GM18870 (cell line): ENCODE measurements at regions not wholly inside any gene's neighbourhood (a gene's known extent, or its start where the extent isn't known, plus 50 kb on each side); places are given as distances from the start of the nearest gene placed in this dataset.

ENCODE experiments used
- ATAC-seq: cut with Tn5 transposase; IDR thresholded peaks from one replicate; pipeline ENCODE4 v1.9.1; 2021; ENCODE audit warnings: moderate library complexity; ENCODE audit not compliant: unreplicated experiment

DNA sequence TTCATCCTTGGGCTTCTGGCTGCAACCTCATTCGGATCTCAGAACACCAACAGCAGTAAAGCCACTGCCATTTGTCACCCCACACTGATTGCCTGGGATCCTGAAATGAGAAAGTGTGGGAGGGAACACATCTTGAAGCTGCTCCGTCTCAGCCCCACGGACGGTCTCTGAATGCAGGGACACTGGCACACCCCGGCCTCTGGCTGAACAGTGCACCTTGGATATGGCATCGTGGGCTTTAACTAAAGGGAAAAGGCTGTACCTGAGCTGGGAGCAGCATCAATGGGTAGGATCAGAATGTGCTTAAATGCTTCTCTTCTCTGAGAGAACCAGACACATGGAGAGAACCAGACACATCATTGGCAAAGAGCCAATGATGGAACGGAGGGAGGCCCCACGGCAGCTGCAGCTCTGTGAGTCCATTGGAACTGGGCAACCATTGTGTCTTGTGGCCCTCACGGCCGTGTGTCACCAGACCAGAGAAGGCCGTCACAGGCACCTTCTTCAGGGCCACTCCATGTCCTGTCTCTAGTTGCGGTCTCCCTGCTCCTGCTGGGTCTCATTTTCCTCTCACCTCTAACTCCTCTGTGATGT lies 193.4 kb upstream of the MYT1L start:
- no peak for ATAC-seq

DNA sequence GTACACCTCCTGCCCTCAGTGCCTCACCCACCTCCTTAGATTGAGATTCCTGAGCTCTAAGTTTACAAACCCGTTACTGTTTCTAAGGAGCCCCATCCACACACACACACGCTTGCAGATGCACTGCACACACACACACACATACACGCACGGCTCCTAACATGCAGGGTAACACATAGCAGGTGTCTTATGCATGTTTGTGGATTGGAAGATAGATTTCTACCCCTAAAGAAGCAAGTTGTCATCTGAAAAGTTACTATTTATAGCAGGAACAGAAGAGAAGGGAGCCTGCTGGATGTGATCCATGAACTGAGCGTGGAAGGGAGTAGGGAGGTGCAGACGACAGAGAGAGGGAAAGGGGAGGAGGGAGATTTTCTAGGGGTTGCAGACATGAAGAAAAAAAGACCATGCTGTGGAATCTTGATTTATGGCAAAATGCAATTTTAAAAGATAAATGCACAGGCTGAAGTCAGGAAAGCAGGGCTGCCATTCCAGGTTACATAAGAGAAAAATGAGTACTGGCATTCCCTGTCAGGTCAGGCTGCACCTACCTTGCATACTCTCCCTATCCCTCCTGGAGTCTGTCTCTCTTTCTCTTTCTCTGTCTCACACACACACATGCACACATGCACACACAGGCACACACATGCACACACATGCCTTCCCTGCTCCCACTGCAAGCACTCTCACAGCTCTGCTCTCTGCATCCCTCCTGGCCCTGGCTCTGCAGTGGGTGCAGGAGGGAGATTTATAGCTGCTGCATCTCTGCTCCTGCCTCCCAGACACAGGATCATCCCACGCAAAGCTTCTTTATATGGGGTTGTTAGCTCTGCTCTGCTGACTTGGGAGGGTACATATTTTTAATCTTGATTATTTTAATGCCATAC lies 192.6 kb upstream of the MYT1L start:
- ATAC-seq: no peak

DNA sequence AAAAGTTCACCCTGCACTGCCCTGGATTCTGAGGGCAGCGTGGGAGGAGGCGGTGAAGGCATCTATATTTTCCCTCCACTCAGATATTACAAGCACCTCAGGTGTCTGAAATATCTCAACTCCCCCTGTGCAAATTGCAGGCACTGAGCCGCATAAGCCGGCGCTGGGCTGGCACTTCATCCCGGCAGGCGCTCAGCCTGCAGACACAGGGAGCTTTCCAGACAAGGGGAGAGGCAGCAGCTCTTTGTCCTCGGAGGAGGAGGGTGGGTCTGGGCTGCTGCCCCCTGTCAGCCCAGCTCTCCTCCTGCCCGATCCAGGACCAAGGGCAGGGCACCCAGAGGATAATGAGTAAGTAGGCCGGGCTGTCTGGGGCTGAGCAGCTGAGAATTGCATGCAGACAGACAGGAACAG lies 189.3 kb upstream of the MYT1L start:
- no peak for ATAC-seq

DNA sequence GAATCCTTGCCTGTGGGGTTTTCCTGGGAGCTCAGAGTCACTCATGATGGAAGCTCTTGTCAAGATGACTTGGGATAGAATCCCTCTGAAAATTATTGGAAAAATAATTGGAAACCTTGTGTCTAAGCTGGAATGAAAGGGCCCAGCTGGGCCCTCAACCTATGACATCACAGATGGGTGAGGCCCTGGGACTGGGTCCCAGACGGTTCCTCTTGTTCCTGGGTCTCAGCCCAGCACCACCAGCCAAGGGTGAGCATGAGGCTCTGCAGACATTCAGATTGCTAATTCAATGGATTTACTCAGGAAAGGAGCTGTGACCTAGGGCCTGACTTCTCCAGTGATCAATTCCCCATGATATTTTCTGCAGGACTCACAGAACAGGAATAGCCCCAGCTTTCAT lies 188.3 kb upstream of the MYT1L start:
- ATAC-seq: no peak

DNA sequence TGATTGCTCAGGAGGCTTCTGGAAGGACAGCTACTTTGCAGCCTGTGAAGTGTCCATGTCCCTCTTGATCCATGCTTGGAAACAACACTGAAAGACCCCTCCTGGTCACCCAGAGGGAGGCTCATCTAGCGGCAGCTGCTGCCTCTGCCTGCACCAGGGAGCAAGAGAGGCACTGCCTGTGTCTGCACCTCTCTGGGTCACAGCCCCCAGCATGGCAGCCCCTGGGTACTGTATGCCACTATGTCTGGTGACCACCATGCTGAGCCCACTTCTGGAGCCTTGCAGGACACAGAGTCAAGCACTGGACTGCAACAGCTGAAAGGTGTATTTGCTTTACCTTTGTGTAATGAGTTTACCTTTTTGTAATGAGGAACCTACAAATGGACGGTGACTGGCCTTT lies 186.3 kb upstream of the MYT1L start:
- no peak for ATAC-seq

DNA sequence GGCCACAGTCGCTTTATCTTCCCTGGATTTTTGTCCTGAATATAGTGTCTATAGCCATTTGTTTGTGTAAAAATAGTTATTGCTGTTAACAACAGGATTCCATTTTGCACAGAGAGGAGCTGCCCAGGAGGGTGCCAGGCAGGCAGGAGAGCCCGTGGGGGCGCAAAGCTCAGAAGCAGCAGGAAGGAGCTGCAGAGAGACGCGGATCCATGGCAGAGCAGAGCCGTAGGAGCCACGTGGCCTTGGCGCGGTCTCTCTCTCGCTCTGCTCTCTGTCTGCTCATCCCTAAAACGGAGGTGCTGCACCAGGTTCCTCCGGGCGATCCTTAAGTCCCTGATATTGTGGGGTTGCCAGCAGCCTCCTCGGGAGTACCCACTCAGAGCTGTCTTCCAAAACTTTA lies 185.3 kb upstream of the MYT1L start:
- ATAC-seq: no peak

DNA sequence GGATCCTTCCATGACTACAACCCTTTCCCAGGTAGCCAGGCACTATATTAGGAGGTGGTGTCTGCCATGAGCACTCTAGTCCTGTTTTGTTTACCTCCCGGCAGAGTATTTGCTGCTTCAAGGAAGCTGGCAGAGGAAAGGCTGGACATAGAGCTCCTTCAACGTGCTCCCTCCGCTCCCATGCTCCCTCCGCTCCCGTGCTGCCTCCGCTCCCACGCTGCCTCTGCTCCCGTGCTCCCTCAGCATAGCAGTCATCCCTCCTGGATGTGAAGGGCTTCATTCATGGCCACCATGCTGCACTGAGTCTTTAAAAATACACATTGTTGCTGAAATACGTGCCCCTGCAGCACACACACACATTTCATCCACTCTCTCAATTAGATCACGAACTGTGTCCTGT lies 181.9 kb upstream of the MYT1L start:
- no peak for ATAC-seq

DNA sequence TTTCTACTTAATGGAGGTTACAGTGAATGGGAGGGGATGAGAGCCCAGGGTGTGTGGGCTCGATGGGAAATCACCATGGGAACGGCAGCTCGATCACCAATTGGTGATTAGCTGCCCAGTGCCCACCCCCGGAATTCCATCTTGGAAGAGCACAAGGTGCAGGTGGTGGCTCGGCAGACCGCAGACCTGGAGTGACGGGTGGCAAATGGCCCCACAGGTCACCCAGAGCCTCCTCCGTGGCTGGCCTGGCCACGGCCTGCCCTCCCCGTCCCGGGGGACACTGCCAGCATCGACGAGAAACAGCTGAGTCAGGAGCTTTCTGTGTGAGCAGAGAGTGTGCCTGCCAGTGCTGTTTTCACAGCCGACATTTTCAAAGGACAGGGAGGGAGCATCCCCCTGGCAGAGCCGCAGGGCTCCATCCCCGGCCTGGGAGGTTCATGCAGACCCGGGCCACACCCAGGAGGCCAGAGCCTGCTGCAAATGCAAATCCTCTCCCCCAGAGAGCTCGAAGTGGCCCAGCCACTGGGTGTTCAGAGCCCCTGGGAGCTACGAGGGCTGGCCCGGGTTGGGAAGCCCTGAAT lies 176.4 kb upstream of the MYT1L start:
- no peak for ATAC-seq

DNA sequence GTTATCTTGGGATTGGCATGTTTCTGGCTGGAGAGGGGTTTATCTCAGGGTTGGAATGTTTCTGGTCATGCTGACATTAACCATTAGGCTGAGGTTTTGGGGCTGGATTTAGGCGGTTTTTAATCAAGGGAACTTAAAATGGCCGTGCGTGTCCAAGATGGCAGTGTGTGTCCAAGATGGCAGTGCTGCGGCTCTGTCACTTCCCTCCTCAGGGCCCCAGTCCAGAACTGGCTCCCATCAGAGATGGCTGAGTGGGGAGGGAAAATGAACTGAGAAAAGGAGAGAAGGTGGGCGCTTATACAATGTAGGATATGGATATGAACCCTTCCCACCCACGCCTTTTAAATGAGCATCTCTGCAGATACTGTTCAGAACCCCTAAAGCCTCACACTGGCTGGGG lies 175.5 kb upstream of the MYT1L start:
- no peak for ATAC-seq

DNA sequence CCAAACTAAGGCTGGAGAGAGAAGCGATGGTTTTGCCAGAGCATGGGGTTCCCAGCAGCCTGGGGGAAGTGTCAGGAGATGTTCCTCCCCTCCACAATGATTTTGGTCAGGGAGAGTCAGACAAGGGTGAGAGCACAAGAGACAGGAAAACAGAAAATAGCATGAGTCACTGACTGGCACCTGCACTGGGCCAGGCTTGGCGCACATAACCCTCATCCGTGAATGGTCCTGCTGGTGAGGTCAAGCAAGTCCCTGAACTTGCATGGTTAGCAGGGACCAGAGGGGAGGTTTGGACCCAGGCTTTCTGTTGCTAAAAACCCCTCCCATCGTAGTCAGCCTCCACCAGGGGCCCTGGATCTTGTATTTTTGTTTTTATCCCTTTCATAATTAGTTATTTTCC lies 174.5 kb upstream of the MYT1L start:
- ATAC-seq: no peak

DNA sequence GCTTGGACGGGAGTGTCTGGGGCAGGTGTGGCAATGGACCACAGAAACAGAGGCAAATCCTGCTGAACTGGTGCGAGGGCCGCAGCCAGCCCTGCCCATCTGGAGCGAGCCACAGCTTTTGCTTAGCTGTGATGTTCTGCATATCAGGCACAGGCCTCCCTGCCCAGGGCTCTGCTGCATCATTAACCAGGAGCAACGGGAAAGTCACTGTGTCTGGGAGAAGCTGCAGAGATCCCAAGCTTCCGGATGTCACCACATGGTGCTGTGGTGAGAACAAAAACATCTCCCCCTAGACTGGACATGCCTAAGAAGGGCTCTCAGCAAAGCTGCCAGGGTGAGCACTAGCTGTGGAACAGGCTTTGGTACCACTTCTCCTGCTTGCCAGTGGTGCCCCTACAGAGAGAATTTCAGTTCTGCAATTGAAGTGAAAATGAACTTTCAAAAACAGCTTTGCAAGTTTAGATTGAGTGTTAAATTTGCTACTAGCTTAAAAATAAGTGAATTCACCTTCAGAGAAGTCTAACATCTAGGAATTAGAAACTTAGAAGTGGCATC lies 172.9 kb upstream of the MYT1L start:
- no peak for ATAC-seq

DNA sequence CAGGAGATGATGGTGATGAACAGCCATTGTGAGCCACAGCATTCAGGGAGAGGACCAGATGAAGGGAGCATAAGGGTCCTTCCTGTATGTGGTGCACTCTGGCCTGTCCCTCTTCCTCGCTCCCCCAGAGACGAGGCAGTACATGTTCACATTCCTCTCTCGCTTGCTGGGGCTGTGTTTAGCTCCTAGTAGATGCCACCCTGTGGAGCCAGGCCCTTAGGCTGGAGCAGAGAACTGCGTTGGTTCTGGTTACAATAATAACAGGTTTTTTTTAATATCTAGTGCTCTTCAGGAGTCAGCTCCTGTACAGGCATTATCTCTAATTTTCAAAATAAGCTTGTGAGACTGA lies 171.1 kb upstream of the MYT1L start:
- ATAC-seq: no peak

DNA sequence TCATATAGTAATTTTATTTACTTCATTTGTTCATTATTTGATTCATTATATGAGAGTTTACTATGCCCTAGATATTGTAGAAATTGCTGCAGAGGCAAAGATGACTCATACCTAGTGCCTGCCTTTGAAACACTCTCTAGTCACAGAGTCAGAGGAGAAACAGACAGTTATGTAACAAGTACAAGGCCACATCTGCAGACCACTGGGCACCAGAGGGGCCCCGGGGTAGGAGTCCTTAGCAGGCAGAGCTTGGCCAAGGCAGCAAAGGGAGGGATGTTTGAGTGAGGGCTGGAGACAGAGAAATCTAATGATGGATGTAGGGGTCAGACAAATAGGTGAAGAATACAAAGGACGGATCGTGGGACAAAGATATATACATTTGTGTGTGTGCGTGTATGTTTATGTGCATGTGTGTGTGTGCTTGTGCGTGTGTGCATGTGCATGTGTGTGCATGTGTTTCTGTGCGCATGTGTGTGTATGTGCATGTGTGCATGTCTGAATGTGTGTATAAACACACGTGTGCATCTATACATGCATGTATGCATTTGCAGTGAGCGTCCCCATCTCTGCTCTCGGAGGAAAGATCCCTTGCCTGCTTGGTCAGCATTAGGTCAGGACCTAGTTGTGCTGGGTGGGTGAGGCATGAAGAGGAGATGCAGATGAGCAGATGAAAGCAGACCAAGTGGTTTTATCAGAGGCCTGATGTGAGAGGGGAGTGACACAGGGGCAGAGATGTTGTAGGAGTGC lies 170.6 kb upstream of the MYT1L start:
- ATAC-seq: no peak

DNA sequence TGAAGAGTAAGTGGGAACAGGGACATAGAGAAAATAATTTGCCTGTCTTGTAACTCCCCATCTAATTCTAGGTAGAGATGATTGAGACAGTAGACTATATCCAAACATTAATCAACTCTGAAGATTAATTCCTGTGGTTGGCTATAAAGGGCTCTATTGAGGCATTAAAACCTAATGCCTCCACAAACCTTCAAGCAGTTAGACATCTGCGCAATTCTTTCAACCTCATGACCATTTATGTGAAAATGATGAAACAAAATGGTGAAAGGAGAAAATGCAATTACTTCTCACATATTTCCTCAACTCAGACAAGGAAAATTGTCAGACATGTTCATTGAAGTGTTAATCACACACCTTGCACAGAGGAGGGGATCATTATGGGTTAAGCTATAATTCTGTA lies 164.5 kb upstream of the MYT1L start:
- ATAC-seq: no peak

DNA sequence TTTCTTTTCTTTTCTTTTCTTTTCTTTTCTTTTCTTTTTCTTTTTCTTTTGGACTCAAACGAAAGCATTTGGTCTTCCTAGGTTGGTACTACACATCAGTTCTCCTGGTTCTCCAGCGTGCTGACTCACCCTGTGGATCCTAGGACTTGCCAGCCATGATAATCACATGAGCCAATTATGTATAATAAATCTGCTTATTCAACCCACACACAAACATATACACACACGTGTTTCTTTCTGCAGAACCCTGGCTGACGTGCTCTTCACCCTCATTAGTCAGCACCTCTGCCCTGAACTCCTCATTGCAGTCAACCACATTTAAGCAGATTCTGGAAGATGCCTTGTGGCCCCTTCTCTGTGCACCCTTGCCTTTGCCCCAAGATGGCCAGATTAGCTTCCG lies 162.4 kb upstream of the MYT1L start:
- ATAC-seq: no peak

DNA sequence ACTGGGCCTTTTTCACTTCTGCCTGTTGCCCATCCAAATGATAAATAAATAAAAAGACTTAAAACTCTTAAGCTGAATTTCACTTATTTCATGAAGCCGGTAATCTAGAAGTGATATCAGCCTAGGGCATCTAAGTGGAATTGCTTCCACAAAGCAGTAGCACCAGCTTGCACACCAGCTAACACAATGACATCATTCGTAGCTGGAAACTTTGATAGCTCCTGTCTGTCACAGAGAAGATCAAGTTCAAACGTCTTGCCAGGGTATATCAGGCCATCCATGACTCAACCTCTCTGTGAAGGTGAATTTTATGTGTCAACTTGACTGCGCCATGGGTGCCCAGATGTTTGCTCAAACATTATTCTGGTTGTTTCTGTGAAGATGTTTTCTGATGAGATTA lies 161.7 kb upstream of the MYT1L start:
- no peak for ATAC-seq

DNA sequence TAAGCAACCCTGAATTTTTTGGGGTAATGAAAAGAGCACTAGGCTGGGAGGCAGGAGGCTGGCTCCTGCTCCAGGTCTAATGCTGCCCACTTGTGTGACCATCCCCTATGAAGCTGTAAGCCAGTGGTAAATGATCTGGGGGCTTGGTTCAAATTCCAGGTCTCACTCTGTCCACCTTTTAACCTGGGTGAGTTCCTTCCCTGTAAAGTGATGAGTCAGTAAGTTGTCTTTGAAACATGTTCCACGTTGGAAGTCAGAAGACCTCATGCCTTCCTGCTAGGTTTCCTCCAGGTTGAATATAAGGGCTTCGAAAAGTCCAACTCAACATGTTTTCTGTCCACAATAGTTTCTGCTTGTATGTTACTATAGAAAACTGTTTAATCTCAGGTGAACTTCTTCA lies 160.9 kb upstream of the MYT1L start:
- no peak for ATAC-seq

DNA sequence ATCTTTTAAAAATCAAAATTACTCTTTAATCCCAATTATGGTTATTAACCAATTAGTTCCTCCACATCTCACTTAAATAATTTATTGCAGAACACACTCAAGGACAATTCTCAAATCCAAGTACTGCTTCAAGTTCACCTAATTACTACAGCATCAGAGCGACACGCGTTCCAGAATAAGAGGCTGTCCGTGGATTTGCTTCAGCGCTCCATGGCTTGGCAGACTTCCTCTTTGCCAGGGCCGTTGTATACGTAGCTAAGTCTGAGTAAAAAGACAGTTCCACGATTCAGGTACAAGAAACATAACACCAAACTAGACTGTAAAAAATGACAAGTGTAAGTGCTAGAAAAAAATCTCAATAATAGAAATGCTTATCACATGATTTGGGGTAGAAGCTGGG lies 153.2 kb upstream of the MYT1L start:
- no peak for ATAC-seq

DNA sequence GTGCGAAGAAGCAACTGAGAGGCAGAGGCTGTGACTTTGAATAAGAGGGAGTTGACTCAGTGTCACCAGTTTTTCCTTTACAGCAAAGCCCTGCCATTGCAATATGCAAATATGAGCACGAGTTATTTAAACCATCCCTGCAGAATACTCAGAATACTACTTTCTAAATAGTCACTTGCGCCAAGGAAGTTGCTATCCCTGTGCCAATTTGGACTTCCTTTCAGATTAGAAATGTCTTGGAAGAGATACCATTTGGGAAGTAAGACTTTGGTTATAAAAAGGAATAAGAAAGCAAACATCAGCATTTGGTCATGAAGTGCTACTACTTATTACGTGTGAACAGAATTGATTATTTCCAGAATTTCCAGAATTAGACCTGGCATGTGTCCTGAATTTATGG lies 151.8 kb upstream of the MYT1L start:
- ATAC-seq: no peak

DNA sequence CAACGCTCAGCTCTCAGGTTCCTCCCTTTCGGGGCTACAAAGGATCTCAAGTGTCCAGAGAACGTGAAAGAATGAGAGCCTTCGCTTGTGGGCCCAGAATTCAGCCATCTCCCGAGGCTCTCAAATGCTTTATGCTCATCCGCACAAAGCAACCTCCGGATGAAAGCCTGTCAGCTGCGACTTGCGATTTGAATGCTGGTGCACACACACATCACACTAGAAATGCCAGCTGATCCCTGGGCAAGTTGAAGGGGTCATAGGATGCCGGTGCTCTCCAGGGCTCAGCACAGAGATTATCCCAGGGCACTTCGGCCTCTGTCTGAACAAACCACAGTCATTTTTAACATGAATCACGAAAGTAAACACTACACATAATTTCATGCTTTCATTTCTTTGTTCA lies 141.8 kb upstream of the MYT1L start:
- ATAC-seq: no peak

DNA sequence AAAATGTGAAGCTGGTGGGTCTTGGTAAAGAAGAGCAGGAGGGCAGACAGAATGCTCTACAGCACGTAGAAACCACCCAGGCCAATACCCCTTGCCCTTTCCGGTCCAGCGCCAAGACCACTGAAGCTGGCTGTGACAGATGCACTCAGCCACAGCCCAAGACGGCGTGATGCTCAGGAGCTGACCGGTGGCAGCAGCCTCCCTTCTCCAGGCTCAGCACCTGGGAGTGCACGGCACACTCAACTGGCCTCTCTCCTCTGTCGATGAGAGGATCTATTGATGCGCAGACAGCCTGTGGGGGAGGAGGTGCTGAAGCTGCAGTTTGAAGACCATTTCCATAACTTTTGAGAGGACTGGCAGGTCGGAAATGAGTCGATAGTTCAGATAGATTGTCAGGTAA lies 141.0 kb upstream of the MYT1L start:
- ATAC-seq: no peak

DNA sequence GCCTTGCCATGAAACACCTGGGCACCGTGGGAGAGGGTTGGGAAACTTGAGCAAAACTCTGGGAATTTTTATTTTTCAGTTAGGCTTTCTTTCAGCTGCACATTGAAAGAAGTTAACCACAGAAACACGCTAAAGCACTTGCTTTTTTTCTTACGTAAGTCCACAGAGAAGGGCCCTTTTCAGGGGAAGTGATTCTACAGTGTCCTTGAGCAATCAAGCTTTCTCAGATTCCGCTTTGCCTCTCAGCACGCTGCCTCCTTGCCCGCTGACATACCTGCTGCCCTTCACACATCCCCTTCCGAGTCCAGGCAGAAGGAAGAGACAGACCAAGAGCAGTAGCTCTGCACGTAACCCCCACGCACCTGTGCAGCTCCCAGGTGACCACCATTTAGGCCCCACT lies 135.5 kb upstream of the MYT1L start:
- ATAC-seq: no peak
